GM23338 (cell line): ENCODE measurements at regions not wholly inside any gene's neighbourhood (a gene's known extent, or its start where the extent isn't known, plus 50 kb on each side); places are given as distances from the start of the nearest gene placed in this dataset.

Experiments
- EZH2 ChIP-seq: fragments of 200-600 bp; sonication (generic); IDR thresholded peaks from one replicate; pipeline ENCODE4 v1.8.0; 2017; ENCODE audit warnings: antibody characterized with exemption, mild to moderate bottlenecking, low read depth; ENCODE audit not compliant: unreplicated experiment
- POLR2AphosphoS5 ChIP-seq: IDR thresholded peaks from 2 replicates; pipeline ENCODE4 v1.6.1; 2016; ENCODE audit warnings: antibody characterized with exemption, low read depth
- TF ChIP-seq, protein P1 (sequence below), 2 experiments: fragments of 200-600 bp in 1 of 2; sonication (generic) in 1 of 2; conservative IDR thresholded peaks; 2 replicates each; pipeline versions ENCODE4 v1.5.1 to v1.6.1; 2016 to 2017; ENCODE audit warnings: antibody characterized with exemption in 2 of 2, low read depth in 2 of 2, mild to moderate bottlenecking in 2 of 2, moderate library complexity in 1 of 2
- TF ChIP-seq, protein P2 (sequence below): IDR thresholded peaks from one replicate; pipeline ENCODE4 v1.6.1; 2018; ENCODE audit warnings: antibody characterized with exemption; ENCODE audit not compliant: unreplicated experiment

DNA sequence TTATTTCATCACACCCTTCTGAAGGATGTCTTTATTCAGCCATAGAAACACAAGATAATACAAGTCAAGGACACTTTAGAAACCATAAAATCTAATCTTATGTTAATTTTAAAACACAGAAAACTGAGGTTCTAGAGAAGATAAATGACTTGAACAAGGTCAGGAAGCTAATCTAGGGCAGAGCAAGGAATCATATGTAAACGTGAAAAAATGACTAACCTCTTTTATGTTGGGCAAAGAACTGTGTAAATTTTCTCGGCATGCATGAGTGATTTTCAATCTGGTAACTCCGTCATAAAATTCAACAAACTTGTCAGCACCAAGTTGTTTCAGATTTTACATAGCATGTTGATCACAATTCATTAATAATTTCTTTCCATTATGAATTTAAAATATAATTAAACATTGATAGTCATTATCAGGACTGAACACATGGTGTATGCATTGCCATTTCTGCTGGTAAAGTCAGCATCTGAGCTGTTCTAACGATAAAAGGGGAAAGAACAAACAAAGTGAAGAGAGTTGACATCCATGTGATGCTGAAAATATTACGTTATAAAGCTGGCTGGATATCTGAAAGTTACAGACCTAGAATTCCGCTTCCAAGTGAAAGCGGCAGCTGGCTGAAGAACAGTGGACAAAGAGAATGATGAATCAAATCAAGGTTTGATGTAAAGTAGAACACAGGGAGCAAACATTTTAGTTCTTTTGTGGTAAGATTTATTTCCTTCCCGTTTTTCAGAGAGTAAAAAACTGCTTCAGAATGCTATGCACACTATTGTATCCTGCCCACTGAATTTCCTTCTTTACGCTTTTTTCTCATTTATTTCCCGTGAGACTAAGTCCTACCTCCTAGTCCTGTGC, 1037.4 kb upstream of the TMPRSS15 start:
- TF ChIP-seq, protein P1, sequence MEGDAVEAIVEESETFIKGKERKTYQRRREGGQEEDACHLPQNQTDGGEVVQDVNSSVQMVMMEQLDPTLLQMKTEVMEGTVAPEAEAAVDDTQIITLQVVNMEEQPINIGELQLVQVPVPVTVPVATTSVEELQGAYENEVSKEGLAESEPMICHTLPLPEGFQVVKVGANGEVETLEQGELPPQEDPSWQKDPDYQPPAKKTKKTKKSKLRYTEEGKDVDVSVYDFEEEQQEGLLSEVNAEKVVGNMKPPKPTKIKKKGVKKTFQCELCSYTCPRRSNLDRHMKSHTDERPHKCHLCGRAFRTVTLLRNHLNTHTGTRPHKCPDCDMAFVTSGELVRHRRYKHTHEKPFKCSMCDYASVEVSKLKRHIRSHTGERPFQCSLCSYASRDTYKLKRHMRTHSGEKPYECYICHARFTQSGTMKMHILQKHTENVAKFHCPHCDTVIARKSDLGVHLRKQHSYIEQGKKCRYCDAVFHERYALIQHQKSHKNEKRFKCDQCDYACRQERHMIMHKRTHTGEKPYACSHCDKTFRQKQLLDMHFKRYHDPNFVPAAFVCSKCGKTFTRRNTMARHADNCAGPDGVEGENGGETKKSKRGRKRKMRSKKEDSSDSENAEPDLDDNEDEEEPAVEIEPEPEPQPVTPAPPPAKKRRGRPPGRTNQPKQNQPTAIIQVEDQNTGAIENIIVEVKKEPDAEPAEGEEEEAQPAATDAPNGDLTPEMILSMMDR (conservative IDR thresholded peaks at IDR 0.05; ENCODE audit: low read depth in 2 of 2) = no peak
- TF ChIP-seq, protein P2, sequence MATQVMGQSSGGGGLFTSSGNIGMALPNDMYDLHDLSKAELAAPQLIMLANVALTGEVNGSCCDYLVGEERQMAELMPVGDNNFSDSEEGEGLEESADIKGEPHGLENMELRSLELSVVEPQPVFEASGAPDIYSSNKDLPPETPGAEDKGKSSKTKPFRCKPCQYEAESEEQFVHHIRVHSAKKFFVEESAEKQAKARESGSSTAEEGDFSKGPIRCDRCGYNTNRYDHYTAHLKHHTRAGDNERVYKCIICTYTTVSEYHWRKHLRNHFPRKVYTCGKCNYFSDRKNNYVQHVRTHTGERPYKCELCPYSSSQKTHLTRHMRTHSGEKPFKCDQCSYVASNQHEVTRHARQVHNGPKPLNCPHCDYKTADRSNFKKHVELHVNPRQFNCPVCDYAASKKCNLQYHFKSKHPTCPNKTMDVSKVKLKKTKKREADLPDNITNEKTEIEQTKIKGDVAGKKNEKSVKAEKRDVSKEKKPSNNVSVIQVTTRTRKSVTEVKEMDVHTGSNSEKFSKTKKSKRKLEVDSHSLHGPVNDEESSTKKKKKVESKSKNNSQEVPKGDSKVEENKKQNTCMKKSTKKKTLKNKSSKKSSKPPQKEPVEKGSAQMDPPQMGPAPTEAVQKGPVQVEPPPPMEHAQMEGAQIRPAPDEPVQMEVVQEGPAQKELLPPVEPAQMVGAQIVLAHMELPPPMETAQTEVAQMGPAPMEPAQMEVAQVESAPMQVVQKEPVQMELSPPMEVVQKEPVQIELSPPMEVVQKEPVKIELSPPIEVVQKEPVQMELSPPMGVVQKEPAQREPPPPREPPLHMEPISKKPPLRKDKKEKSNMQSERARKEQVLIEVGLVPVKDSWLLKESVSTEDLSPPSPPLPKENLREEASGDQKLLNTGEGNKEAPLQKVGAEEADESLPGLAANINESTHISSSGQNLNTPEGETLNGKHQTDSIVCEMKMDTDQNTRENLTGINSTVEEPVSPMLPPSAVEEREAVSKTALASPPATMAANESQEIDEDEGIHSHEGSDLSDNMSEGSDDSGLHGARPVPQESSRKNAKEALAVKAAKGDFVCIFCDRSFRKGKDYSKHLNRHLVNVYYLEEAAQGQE = no peak
- TF ChIP-seq EZH2 (no peak), POLR2AphosphoS5 (no peak)
